NCI-H2196 treated with DMSO at 0.1 percent for 48 hours (cell line): ENCODE measurements at regions not wholly inside any gene's neighbourhood (a gene's known extent, or its start where the extent isn't known, plus 50 kb on each side); places are given as distances from the start of the nearest gene placed in this dataset.

Source experiments
- DNase-seq: peaks from one replicate; lab custom pipeline; 2025; ENCODE audit not compliant: unreplicated experiment; lab: John Stamatoyannopoulos, UW

- DNase-seq = no peak
Measured at GRCh38 chr4:180418819-180419531, 1824.2 kb upstream of the TENM3 start.

GRCh38 chr4:180422989-180423711, 1820.1 kb upstream of the TENM3 start:
- no peak for DNase-seq

- no peak for DNase-seq
Measured at GRCh38 chr4:180423712-180424057, 1819.5 kb upstream of the TENM3 start.

- no peak for DNase-seq
Measured at GRCh38 chr4:180426938-180427337, 1816.3 kb upstream of the TENM3 start.

- no peak for DNase-seq
Measured at GRCh38 chr4:180430283-180430682, 1812.9 kb upstream of the TENM3 start.

- no peak for DNase-seq
Measured at GRCh38 chr4:180434131-180434895, 1808.9 kb upstream of the TENM3 start.

GRCh38 chr4:180436361-180436760, 1806.8 kb upstream of the TENM3 start:
- DNase-seq = no peak

GRCh38 chr4:180437601-180438000, 1805.6 kb upstream of the TENM3 start:
- DNase-seq = no peak

- DNase-seq = no peak
Measured at GRCh38 chr4:180448306-180448705, 1794.9 kb upstream of the TENM3 start.

- DNase-seq = no peak
Measured at GRCh38 chr4:180449395-180449956, 1793.7 kb upstream of the TENM3 start.

- DNase-seq = no peak
Measured at GRCh38 chr4:180455226-180455625, 1788.0 kb upstream of the TENM3 start.

- DNase-seq = no peak
Measured at GRCh38 chr4:180456928-180457327, 1786.3 kb upstream of the TENM3 start.

GRCh38 chr4:180462116-180462515, 1781.1 kb upstream of the TENM3 start:
- no peak for DNase-seq

- DNase-seq = no peak
Measured at GRCh38 chr4:180465364-180465763, 1777.8 kb upstream of the TENM3 start.

GRCh38 chr4:180483036-180483435, 1760.2 kb upstream of the TENM3 start:
- no peak for DNase-seq

- DNase-seq = no peak
Measured at GRCh38 chr4:180485407-180485806, 1757.8 kb upstream of the TENM3 start.

- DNase-seq = no peak
Measured at GRCh38 chr4:180486342-180486741, 1756.9 kb upstream of the TENM3 start.

GRCh38 chr4:180489787-180490186, 1753.4 kb upstream of the TENM3 start:
- DNase-seq = no peak

GRCh38 chr4:180491210-180491609, 1752.0 kb upstream of the TENM3 start:
- DNase-seq = no peak

- no peak for DNase-seq
Measured at GRCh38 chr4:180493299-180493698, 1749.9 kb upstream of the TENM3 start.

- DNase-seq = no peak
Measured at GRCh38 chr4:180500154-180500553, 1743.0 kb upstream of the TENM3 start.
